NCI-H82 (cell line): ENCODE measurements at regions not wholly inside any gene's neighbourhood (a gene's known extent, or its start where the extent isn't known, plus 50 kb on each side); places are given as distances from the start of the nearest gene placed in this dataset.
"Not testable (repeated sequence)": the region's sequence is repeated elsewhere in the genome, so short reads cannot be mapped to it uniquely, and the experiment has no call there.

Experiments used
- DNase-seq: peaks from one replicate; lab custom pipeline; 2025; lab: John Stamatoyannopoulos, UW

- no peak for DNase-seq
These were observed 139.8 kb upstream of the LGR5 start for GRCh38 chr12:71299541-71300376.

- no peak for DNase-seq
These were observed 140.1 kb upstream of the TSPAN8 start for GRCh38 chr12:71297930-71298329.

- no peak for DNase-seq
These were observed 138.2 kb upstream of the TSPAN8 start for GRCh38 chr12:71295953-71296352.

GRCh38 chr12:71291746-71292145, 133.9 kb upstream of the TSPAN8 start:
- DNase-seq, result no peak

- DNase-seq, result no peak
These were observed 126.1 kb upstream of the TSPAN8 start for GRCh38 chr12:71283883-71284282.

GRCh38 chr12:71282925-71283324, 125.1 kb upstream of the TSPAN8 start:
- no peak for DNase-seq

GRCh38 chr12:71282020-71282419, 124.2 kb upstream of the TSPAN8 start:
- DNase-seq, result no peak

- no peak for DNase-seq
These were observed 123.6 kb upstream of the TSPAN8 start for GRCh38 chr12:71281425-71281824.

- no peak for DNase-seq
These were observed 120.1 kb upstream of the TSPAN8 start for GRCh38 chr12:71277866-71278265.

GRCh38 chr12:71276541-71276940, 118.7 kb upstream of the TSPAN8 start:
- DNase-seq, result no peak

GRCh38 chr12:71270794-71271193, 113.0 kb upstream of the TSPAN8 start:
- DNase-seq, result not testable (repeated sequence)

- no peak for DNase-seq
These were observed 112.3 kb upstream of the TSPAN8 start for GRCh38 chr12:71270057-71270456.

- no peak for DNase-seq
These were observed 111.4 kb upstream of the TSPAN8 start for GRCh38 chr12:71269281-71269598.

GRCh38 chr12:71268598-71269280, 110.9 kb upstream of the TSPAN8 start:
- DNase-seq, result no peak

- no peak for DNase-seq
These were observed 108.8 kb upstream of the TSPAN8 start for GRCh38 chr12:71266606-71267005.

GRCh38 chr12:71265731-71266130, 107.9 kb upstream of the TSPAN8 start:
- not testable (repeated sequence) for DNase-seq

- DNase-seq, result no peak
These were observed 104.7 kb upstream of the TSPAN8 start for GRCh38 chr12:71262466-71262865.

- DNase-seq, result no peak
These were observed 94.7 kb upstream of the TSPAN8 start for GRCh38 chr12:71252473-71252872.

GRCh38 chr12:71250166-71250565, 92.4 kb upstream of the TSPAN8 start:
- DNase-seq, result no peak

GRCh38 chr12:71243370-71243769, 85.6 kb upstream of the TSPAN8 start:
- no peak for DNase-seq

GRCh38 chr12:71242511-71242910, 84.7 kb upstream of the TSPAN8 start:
- no peak for DNase-seq

- no peak for DNase-seq
These were observed 83.1 kb upstream of the TSPAN8 start for GRCh38 chr12:71240946-71241345.

GRCh38 chr12:71239731-71240130, 81.9 kb upstream of the TSPAN8 start:
- no peak for DNase-seq

- no peak for DNase-seq
These were observed 79.3 kb upstream of the TSPAN8 start for GRCh38 chr12:71237128-71237527.
